ENCODE measurements at regions not wholly inside any gene's neighbourhood (a gene's known extent, or its start where the extent isn't known, plus 50 kb on each side); places are given as distances from the start of the nearest gene placed in this dataset.
A peak's percentile ranks its signal among the peaks of the same experiment; 100 is the strongest.

DNA sequence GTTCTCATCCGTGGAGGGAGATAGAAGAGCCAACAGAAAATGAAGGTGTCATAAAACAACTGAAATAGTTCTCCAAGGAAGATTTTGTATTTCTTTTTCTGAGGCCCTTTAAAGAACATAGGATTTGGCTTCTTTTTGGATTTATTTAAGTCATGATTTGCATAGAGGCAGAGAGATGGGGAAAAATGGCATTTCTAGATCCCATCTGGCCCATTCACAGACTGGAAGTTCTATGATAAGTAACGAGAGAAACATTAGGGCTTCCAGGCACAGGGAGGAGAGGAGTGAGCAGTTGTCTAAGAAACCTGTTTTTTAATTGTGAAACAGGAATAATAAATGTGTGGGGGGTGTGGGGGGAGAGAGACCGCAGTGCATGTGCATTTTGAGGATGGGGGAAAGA, 285.8 kb upstream of the LMCD1 start:
- DNase-seq (ENCODE audit: low read depth, low spot score), result no peak
- H3K4me3 ChIP-seq (ENCODE audit: low read length), result no peak overlapping the region

DNA sequence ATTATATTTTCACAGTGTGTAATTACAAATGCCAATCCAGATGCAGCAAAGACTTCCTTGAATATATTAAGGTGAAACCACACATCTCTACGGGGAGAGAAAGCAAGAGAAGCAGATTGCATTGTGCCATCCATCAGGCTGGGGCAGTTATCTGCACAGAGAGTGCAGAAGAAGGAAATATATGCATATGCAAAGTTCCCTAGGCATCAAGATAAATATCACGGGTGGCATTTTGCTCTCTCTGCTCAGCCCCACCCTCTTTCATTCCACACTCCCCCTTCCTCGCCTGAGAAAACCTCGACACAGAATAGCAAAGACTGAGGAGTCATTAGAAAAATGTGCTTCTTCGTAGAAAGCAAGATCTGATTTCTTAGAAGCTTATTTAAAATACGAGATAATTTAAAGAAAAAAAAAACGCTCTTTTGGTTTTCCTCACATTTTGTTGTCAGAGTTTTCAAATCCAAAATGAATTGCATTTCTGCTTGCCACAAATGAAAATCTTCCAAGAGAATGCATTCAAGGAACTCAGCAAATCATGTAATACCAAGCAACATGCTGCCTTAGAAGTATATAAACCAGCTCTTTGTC, 283.2 kb upstream of the LMCD1 start:
- H3K4me3 ChIP-seq (ENCODE audit: low read length), result no peak overlapping the region
- no peak for DNase-seq (ENCODE audit: low read depth, low spot score)

DNA sequence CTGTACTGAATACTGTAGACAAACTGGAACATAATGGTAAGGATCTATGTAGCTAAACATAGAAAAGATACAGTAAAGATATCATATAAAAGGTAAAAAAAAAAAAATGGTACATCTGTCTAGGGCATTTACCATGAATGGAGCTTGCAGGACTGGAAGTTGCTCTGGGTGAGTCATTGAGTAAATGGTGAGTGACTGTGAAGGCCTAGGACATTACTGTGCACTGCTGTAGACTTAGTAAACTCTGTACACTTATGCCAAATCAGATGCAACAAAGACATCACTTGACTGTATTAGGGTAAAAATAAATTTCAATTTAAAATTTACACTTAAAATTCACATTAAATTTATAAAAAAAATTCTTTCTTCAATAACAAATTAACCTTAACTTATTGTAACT, 281.3 kb upstream of the LMCD1 start:
- DNase-seq (ENCODE audit: low read depth, low spot score), result no peak
- no peak overlapping the region for H3K4me3 ChIP-seq (ENCODE audit: low read length)

DNA sequence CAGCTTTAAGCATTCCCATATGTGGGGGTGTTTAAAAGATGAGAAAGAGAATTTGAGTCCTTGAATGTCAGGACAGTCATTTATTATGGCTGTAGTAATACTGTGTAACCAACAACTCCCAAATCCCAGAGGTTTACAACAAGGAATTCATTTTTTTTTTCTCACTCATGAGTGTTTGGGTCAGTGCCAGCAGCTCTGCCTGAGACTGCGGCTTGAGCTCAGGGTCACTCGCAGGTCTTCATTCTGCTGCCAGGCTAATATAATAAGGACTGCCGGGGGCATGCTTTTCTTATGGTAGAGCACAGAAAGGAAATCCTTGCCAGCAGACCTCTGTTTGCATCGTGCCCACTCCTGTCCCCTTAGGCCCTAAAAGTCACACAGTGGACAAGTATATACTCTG, 277.9 kb upstream of the LMCD1 start:
- no peak overlapping the region for H3K4me3 ChIP-seq (ENCODE audit: low read length)
- DNase-seq (ENCODE audit: low read depth, low spot score), result no peak

DNA sequence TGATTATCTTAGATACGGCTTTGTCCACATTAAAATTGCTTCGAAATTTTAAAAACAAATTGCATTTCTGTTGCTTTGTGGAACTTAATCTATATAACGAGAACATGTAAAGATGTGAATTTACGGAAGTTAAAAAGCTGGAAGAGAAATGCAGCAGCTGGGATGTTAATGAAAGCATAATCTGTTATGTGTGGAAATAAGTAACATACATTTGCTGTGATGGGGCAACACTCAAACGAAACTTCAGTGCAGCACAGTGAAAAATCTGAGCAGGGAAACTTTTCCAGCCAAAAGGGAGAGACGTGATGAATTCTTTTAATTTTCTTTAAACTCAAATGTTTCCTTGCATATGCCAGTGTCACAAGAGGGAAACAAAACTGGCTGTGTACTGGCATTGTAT, 276.7 kb upstream of the LMCD1 start:
- H3K4me3 ChIP-seq (ENCODE audit: low read length), result no peak overlapping the region
- DNase-seq (ENCODE audit: low read depth, low spot score), result no peak

DNA sequence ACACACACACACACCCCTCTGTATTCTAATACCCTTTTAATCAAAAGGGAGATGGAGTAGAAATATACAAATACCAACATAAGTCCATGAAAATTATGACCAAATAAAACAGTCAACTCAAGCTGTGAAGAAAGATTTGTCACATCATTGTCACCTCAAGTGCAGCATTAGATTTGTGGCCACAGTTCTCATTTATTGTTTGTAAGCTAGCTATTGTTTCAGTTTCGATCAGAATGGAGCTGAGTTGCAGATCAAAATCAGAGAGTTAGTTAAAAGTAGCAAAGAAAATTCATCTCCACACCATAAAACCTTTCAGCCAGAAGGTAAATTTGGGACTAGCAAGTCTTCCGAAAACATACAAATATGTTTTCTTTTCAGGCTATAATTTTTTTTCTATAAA, 267.7 kb upstream of the LMCD1 start:
- H3K4me3 ChIP-seq (ENCODE audit: low read length), result no peak overlapping the region
- DNase-seq (ENCODE audit: low read depth, low spot score), result no peak

GRCh38 chr3:8236264-8236663, 265.4 kb upstream of the LMCD1 start:
- H3K4me3 ChIP-seq (ENCODE audit: low read length), result no peak overlapping the region
- no peak for DNase-seq (ENCODE audit: low read depth, low spot score)

DNA sequence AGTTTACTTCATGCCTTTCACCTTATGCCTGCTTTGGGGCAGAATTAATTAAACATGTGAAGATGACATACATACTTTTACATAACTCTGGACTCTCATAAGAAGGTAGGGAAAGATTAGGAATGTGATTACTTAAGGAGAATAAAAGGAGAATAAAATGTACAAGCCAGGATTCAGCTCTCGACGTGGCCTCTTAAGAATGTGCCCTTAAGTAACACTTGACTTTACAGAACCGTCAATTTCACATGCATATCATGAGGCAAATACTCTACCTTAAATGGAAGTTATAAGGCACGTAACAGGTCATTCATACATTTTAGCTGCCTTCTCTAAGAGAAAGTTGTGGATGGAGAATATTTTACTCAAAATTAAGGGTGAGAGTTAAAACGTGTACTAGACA, 263.7 kb upstream of the LMCD1 start:
- H3K4me3 ChIP-seq (ENCODE audit: low read length), result no peak overlapping the region
- no peak for DNase-seq (ENCODE audit: low read depth, low spot score)

- no peak for DNase-seq (ENCODE audit: low read depth, low spot score)
- no peak overlapping the region for H3K4me3 ChIP-seq (ENCODE audit: low read length)
Observed at GRCh38 chr3:8238432-8238831, 263.2 kb upstream of the LMCD1 start.

DNA sequence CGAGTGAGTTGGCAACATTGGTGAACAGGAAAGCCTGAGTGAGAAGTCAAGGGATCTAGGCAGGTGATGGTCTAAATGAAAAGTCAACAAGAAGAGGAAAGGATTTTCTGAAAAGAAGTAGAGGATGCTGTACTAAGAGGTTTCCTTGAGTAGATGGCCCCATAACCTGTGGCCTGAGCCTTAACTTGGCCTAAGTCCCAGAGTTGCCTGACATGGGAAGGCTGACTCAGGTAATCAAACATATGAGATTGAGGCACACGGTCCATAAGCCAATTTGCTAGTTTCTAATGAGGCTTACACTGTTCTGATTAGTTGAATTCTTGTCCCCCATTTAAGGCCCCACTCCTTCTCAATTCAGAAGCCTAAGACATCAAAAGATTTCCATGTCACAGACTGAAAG, 262.5 kb upstream of the LMCD1 start:
- no peak overlapping the region for H3K4me3 ChIP-seq (ENCODE audit: low read length)
- DNase-seq (ENCODE audit: low read depth, low spot score), result no peak

- no peak overlapping the region for H3K4me3 ChIP-seq (ENCODE audit: low read length)
- DNase-seq (ENCODE audit: low read depth, low spot score), result peak; percentile 46
Observed at GRCh38 chr3:8239718-8240695, 261.6 kb upstream of the LMCD1 start.

DNA sequence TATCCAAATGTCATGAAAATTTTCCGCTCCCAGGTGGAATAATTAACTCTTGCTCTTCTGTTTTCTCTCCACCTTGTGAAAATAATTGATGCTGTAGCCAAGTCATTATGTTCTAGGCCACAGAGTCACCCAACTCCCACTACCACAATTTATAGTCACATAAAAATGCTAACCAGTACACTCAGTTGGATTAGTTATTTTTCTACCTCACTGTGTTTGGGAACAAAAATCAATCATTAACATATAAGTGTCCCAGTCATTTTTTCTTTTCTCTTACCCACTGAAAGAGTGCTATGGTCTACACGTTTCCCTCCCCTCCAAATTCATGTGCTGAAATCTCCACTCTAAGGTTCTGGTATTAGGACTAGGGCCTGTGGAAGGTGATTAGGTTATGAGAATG, 255.6 kb upstream of the LMCD1 start:
- no peak overlapping the region for H3K4me3 ChIP-seq (ENCODE audit: low read length)
- DNase-seq (ENCODE audit: low read depth, low spot score), result no peak

DNA sequence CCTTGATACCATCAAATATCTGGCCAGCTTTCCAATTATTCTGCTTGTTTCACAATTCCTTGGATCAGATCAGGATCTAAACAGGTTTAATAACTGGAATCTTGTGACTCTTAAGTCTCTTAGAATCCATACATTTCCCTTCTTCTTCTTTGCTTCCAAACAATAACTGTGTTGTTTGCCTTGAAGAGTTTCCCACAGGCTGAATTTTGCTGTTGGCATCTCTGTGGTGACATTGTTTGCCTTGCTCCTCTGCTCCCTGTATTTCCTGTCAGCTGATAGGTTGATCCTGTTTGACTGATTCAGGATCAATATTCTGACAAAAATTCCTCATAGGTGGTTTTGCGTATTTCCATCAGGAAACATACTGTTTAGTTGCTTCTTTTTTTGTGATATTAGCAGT, 248.4 kb upstream of the LMCD1 start:
- DNase-seq (ENCODE audit: low read depth, low spot score), result no peak
- no peak overlapping the region for H3K4me3 ChIP-seq (ENCODE audit: low read length)

DNA sequence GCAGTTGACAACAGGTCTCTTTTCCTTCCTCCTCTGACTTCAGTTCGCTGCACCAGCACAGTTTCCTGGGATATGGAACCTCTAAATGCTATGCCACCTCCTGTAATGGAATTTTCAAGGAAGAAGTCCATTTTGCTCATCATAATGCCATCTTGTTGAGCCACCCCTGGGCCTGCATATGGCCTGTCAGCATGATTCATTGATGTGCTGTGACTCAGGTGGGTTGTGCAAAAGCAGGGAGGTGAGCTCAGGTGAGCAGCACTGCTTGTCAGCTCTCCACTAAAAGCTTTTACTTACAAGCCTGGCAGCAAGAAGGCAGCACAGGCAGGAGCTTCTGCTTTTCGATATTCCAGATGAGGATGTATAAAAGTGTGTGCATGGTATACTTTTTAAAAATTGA, 247.1 kb upstream of the LMCD1 start:
- no peak overlapping the region for H3K4me3 ChIP-seq (ENCODE audit: low read length)
- no peak for DNase-seq (ENCODE audit: low read depth, low spot score)

- DNase-seq (ENCODE audit: low read depth, low spot score), result no peak
- H3K4me3 ChIP-seq (ENCODE audit: low read length), result no peak overlapping the region
Observed at GRCh38 chr3:8255725-8256124, 245.9 kb upstream of the LMCD1 start.

GRCh38 chr3:8256441-8257071, 245.1 kb upstream of the LMCD1 start:
- no peak overlapping the region for H3K4me3 ChIP-seq (ENCODE audit: low read length)
- no peak for DNase-seq (ENCODE audit: low read depth, low spot score)

DNA sequence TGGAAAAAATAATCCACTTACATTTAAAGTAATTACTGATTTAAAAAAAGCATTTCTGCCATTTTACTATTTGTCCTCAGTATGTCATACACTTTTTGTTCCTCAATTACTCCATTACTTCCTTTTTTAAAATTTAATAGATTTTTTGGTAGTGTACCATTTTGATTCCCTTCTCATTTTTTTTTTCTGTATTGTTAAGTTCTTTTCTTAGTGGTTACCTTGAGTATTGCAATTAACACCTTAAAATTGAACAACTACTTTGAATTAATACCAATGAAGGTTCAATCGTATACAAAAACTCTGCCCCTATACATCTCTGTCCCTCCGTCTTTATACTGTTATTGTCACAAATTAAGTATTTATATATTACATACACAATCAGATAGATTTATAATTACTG, 240.6 kb upstream of the LMCD1 start:
- no peak overlapping the region for H3K4me3 ChIP-seq (ENCODE audit: low read length)
- DNase-seq (ENCODE audit: low read depth, low spot score), result no peak

GRCh38 chr3:8266730-8267131, 234.9 kb upstream of the LMCD1 start:
- no peak overlapping the region for H3K4me3 ChIP-seq (ENCODE audit: low read length)
- no peak for DNase-seq (ENCODE audit: low read depth, low spot score)

DNA sequence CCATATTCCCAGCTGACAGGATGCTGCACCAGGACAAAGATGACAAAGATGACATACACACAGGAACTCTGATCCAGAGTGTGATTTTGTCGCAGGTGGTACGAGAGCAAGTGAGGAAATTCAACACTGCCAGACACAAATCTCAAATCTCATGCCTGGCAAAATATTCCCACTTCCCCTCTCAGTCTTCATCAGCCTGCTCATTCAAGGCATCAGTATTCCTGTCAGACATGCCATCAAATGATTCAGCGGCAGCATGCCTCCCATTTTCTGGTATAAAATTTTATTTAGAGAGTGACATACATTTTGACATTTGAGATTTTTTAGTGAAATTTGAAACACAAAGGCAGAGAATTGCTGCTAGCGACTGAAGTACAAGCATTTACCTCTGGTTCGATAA, 228.1 kb upstream of the LMCD1 start:
- no peak for DNase-seq (ENCODE audit: low read depth, low spot score)
- H3K4me3 ChIP-seq (ENCODE audit: low read length), result no peak overlapping the region

- no peak for DNase-seq (ENCODE audit: low read depth, low spot score)
- H3K4me3 ChIP-seq (ENCODE audit: low read length), result no peak overlapping the region
Observed at GRCh38 chr3:8276056-8276455, 225.6 kb upstream of the LMCD1 start.

Data from Jurkat, Clone E6-1 (cell line).